Central memory CD4-positive, alpha-beta T cell (primary cell): ENCODE measurements at regions not wholly inside any gene's neighbourhood (a gene's known extent, or its start where the extent isn't known, plus 50 kb on each side); places are given as distances from the start of the nearest gene placed in this dataset.

ENCODE experiments used
- DNase-seq: peaks from one replicate; pipeline ENCODE4 v3.0.0; 2022

- DNase-seq = no peak
Observed at GRCh38 chr6:94511502-94512088, 1065.7 kb upstream of the MANEA start.

DNA sequence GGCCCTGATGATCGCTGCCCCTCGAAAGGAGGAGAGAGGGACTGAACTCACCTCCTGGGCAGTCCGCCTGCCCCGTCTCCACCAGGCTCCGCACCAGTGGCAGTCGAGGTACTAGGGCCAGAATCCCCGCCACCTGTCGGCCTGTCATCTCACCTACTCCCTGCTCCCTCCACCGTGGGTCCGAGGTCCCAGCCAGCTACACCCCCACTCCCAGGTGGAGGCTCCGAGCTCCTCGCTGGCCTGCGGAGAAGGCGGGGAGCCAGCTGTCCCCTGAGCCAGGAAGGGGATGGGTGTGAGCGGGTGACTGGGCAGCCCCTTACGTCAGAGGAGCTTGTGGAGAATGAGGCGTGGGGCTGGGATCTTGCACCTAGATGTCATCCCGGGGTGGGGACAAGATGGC, 1066.5 kb upstream of the MANEA start:
- no peak for DNase-seq

- no peak for DNase-seq
Observed at GRCh38 chr6:94501516-94501915, 1075.8 kb upstream of the MANEA start.

GRCh38 chr6:94498099-94498498, 1078.7 kb upstream of the EPHA7 start:
- DNase-seq = no peak

GRCh38 chr6:94494500-94494899, 1075.1 kb upstream of the EPHA7 start:
- DNase-seq = no peak

- DNase-seq = no peak
Observed at GRCh38 chr6:94487371-94487770, 1068.0 kb upstream of the EPHA7 start.

DNA sequence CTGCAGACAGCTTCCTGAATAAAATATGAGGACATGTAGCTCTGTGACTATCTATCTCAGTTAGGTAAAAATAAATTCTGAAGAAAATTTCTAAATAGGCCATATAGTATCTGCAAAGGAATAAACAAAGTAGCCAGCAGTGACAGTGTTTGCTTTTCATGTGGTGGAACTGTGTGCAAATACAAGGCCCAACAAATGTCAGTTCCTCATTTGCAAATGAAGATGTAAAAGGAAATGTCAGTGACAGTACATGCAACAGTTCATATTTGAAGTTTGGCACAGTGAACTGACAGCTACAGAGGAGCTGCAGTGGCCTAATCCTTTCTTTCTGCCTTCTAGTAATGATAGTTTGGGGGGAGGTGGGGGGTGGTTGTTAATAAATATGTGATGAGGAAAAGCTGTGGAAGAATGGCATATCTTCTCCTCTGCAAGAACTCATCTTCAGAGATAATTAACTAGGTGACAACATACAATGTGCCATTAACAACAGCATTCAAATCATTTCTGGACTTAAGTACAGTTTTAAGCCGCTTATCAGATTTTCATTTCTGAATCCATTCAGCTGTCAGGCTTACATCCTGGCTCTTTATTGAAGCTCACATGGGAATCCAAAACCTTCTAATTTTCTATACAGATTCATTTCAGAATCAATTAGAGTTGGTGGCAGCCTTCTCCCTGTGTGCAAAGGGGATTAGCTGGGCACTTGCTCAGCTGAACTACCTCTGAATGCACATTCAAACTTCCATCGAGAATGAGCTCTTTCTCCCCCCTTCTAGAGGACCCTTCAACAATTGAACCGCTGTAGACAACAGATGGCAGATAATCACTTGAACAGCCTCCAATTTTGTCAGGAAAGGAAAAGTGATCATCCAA, 1059.0 kb upstream of the EPHA7 start:
- DNase-seq = no peak

GRCh38 chr6:94468830-94469229, 1049.5 kb upstream of the EPHA7 start:
- no peak for DNase-seq

DNA sequence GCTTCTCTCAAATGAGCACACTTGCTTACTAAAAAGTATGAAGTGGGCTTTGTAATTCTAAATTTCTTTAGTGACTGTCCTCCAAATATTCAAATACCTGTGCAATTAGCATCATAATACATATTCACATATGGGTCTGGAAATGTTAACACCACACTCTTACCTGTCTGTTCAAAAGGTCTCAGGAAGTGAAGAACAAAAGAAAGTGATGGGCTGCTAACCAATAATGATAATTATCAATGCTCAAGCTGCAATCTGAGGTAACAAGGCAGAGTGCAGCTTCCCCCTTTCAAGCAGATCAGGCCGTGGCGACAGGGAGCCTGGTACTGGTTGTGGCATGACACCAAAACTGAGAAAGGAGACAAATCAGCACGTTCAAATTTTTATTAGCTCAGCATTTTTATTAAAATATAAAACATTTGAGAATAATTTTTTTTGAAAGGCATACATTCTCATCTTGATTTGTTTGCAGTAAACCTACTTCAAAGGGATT, 1044.7 kb upstream of the EPHA7 start:
- no peak for DNase-seq

DNA sequence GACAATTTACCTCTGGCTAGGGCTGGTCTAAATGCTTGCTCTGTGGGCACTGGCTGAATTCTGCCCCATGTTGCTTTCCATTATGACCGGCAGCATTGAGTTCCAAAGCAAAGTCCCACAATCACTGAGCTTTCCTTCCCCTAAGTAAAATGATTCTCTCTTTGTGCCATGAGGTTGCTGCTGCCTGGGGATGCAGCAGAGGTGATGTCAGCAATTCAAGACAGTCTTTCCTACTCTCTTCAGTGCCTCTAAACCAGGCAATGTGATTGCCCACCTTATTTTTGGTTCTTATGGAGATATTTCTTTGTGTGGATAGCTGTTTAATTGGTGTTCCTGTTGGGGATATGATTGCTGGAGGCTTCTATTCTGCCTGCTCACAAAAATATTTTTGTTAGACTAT, 1043.9 kb upstream of the EPHA7 start:
- no peak for DNase-seq

- no peak for DNase-seq
Observed at GRCh38 chr6:94462231-94462630, 1042.9 kb upstream of the EPHA7 start.

- no peak for DNase-seq
Observed at GRCh38 chr6:94456266-94456665, 1036.9 kb upstream of the EPHA7 start.

DNA sequence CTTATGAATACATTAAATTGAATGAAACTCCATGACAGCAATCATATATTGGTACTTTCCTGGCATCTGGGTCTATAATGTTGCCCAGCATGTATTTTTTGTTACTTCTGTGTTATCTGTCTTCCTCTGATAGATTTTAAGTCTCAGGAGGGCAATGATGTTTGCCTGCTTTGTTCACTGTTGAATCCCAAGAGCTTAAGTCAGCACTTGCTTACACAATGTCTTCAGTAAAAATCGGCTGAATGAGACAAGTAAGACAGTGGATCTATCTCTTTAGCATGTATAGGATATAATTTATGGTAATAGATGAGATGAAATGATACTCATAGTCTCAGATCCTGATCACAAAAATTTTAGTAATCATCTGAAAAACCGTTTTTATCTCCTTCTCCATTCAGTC, 1034.9 kb upstream of the EPHA7 start:
- DNase-seq = no peak

GRCh38 chr6:94446120-94446519, 1026.8 kb upstream of the EPHA7 start:
- no peak for DNase-seq

GRCh38 chr6:94443701-94444100, 1024.3 kb upstream of the EPHA7 start:
- DNase-seq = no peak

DNA sequence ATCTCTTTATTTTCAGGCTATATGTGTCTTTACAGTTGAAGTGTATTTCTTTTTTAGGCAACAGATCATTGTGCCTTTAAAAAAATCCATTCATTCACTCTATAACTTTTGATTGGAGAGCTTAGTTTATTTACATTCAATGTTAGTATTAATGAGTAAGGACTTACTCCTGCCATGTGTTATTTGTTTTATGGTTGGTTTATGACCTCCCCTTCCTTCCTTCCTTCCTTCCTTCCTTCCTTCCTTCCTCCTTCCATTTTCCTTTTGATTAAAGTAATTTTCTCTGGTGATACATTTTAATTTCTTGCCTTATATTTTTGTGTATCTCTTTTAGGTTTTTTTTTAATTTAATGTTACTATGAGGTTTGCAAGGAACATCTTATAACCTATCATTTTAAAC, 1005.3 kb upstream of the EPHA7 start:
- DNase-seq = no peak

GRCh38 chr6:94417363-94417762, 998.0 kb upstream of the EPHA7 start:
- no peak for DNase-seq

DNA sequence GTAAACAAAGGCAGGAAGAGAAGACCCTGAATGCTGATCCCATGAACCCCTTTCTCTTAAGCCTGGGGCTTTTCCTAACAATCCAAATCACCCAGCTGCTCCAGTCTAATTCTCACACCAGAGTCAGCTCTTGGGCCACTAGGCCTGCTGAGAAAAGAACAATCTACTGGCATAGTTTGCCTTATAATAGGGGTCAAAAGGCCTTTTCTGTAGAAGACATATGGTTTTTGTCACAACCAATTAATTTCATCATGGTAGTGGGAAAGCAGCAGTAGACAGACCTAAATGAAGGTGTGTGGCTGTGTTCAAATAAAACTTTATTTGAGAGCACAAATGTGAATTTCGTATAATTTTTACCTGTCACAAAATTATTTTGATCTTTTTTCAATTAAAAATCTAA, 994.7 kb upstream of the EPHA7 start:
- DNase-seq = no peak

GRCh38 chr6:94401311-94401710, 982.0 kb upstream of the EPHA7 start:
- DNase-seq = no peak

DNA sequence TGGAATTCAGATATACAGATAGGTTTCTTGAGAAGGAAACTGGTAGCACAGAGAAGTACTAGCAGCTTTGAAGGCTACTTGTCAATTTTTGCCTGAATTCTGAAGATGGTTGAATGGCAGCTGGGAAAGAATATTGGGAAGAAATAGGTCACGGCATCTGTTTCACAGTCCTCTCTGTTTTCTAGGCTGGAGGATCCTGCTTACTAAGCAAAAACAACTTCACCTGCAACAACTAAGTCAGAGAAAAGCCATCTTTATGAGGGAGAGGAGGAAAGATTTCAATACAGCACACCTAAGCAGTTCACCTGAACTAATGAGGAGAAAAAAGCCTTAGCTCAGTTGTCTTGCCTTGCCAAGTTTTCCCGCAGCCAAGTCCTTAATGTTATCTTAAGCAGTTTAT, 975.5 kb upstream of the EPHA7 start:
- DNase-seq = no peak

DNA sequence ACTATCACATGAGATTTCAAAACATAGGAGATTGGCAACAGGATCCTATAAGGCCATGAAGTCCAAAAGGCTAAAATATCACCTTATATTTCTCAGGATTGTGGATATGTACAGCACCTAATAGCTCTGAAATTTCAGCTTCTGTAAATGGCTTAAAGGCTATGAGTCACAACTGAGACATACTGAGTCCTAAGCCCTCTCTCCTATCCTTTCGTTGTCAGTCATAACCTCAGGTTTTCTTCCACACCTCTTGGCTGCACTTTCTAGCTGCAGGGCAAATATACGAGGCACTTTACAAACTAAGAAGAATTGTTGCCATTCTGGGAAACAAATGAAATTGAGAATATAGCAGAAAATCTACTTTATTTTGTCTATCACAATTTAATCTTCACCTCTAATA, 969.9 kb upstream of the EPHA7 start:
- DNase-seq = no peak

- no peak for DNase-seq
Observed at GRCh38 chr6:94377835-94378234, 958.5 kb upstream of the EPHA7 start.

DNA sequence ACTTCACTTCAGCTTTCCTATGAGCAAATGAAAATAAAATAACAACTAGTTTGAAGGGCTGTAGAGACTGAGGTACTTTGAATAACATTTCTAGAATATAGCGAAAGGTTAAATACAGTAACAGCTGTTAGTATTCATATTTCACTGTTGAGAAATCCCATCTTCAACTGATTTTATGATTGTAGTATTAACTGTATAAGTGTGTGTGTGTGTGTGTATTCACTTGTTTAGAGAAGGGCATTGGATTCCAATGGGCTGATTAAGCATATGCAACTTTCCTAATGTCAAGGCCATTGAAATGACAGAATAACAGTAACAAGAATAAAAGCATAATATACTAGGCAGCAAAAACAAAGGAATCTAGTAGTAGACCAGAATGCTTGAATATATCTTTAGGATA, 957.5 kb upstream of the EPHA7 start:
- DNase-seq = no peak

DNA sequence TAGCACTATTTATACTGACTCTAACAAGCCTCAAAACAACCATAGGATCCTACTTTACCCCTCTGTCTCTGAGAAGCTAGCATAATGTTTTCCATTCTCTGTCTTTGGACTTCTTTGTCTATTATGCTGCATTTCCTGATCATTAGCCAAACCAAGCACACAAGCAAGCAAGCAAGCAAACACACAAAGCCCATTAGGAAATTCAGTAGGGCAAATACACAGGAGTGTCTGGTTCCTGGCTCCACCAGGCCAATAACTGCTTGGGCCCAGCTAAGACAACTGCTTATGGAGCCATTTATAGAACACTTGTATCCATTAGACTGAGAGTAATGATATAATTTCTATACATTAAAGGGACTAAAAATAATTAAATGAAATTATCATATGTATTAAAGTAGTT, 952.9 kb upstream of the EPHA7 start:
- DNase-seq = no peak

GRCh38 chr6:94367316-94367715, 948.0 kb upstream of the EPHA7 start:
- DNase-seq = no peak
